HG02973 (cell line): ENCODE measurements at regions not wholly inside any gene's neighbourhood (a gene's known extent, or its start where the extent isn't known, plus 50 kb on each side); places are given as distances from the start of the nearest gene placed in this dataset.

Source experiments
- ATAC-seq: cut with Tn5 transposase; IDR thresholded peaks from one replicate; pipeline ENCODE4 v1.9.1; 2021; ENCODE audit warnings: moderate library complexity; ENCODE audit not compliant: unreplicated experiment

DNA sequence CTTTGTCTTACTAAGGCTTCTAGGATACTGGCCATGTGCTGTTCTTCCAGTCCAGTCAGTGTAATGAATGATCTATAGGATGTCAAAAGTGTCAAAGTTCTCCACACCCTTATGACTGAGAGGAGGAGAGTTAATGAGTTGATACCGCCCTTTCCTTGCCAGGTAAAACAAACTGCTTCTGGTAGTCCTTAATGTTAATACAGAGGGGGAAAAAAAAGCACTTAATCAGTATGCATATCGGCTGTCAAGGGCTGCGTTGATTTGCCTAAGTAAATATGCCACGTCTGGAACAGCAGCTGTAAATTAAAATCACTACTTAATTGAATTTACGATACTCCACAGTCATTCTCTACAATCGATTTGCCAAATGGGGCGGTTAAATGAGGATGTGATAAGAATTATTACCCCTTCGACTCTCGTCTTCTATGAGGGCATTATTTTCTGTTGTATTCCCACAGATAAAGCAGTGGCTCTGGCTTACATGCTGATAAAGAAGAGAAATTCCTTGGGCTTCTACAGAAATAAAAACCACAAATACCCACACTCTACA is 416.0 kb downstream of the KCNH5 start:
- ATAC-seq = no peak

GRCh38 chr14:62631176-62631575 is 414.1 kb downstream of the KCNH5 start:
- no peak for ATAC-seq

- ATAC-seq = no peak
Observed at GRCh38 chr14:62632771-62633170, 412.5 kb downstream of the KCNH5 start.

- ATAC-seq = no peak
Observed at GRCh38 chr14:62645649-62646048, 399.6 kb downstream of the KCNH5 start.
